ENCODE measurements at regions not wholly inside any gene's neighbourhood (a gene's known extent, or its start where the extent isn't known, plus 50 kb on each side); places are given as distances from the start of the nearest gene placed in this dataset.

DNA sequence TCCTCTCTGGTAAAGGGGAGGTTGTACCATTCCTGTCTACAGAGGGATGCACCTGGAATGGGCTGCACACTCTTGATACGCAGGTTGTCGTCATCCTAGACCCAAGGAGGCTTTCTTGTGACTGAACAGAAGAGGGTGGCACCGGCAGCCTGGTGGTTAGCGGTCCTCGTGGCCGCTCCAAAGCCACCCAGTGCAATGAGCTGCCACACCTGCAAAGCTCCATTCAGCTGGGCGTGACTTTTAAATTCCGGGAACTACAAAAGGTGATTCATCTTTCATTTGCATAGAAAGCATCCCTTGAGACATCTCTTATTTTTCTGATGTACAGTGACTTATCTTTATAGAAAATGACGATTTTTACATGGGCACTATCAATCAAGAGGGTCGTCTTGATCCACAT is 286.1 kb upstream of the IRX1 start:
- no peaks in the 10 kb centered on the region for H4K20me1 ChIP-seq (ENCODE audit: control insufficient read depth, extremely low read depth, insufficient read depth, low read length)
- no peaks in the 10 kb centered on the region for H3K9me3 ChIP-seq (ENCODE audit: control insufficient read depth, insufficient read depth, low read depth, low read length)
- H3K4me2 ChIP-seq (ENCODE audit: extremely low read depth, insufficient read depth, low read length) = no peak overlapping the region

DNA sequence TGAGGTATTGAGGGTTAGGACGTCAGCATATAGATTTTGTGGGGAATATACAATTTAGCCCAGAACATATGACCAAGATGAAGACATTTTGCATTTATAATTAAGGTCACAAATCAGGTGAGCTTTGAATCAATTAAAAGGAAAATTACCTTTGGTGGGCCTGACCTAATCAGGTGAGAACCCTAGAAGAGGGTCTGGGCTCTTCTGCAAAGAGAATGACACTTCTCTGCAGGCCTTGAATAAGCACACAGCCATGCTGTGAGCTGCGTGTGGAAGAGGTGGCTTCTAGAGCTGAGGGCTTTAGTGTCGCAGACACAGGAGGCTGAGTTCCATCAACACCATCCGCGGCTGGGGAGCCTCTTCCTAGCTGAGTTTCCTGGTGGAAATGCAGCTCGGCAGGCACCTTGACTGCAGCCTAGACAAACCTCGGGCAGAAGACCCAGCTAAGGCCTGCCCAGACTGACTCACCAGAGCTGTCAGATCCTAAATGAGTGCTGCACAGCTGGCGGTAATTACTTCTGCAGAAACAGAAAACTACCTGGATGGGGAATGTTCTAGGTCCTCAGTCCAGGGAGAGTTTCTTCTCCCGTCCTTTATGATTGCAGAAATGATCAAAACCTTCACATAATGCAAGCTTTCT is 287.5 kb upstream of the IRX1 start:
- Histone ChIP-seq H3K9me3 (ENCODE audit: control insufficient read depth, insufficient read depth, low read depth, low read length) (no peaks in the 10 kb centered on the region), H2AFZ (ENCODE audit: low read length) (no peak overlapping the region), H3K27me3 (ENCODE audit: control insufficient read depth, insufficient read depth, low read length) (no peaks in the 10 kb centered on the region), H3K4me1 (ENCODE audit: control insufficient read depth, extremely low read depth, insufficient read depth, low read length) (no peaks in the 10 kb centered on the region), H3K9ac (ENCODE audit: insufficient read depth, low read length) (no peak overlapping the region), H3K4me2 (ENCODE audit: extremely low read depth, insufficient read depth, low read length) (no peak overlapping the region), H4K20me1 (ENCODE audit: control insufficient read depth, extremely low read depth, insufficient read depth, low read length) (no peaks in the 10 kb centered on the region), H3K4me3 (replicated peaks in 1 of 4; ENCODE audit: control extremely low read depth in 1 of 4, insufficient read depth in 1 of 4, low read depth in 3 of 4, low read length in 4 of 4) (no peak overlapping the region), H3K36me3 (ENCODE audit: control insufficient read depth, insufficient read depth, low read length) (no peaks in the 10 kb centered on the region), H3K79me2 (ENCODE audit: control insufficient read depth, insufficient read depth, low read length) (no peaks in the 10 kb centered on the region), H3K27ac (ENCODE audit: insufficient read depth, low read length) (no peak overlapping the region)
- DNase-seq (ENCODE audit: low read depth in 2 of 2) = no peak
- TF ChIP-seq EZH2 (IDR thresholded peaks at IDR 0.05; ENCODE audit: low read length, missing control alignments) = no peak
- TF ChIP-seq, protein P1, sequence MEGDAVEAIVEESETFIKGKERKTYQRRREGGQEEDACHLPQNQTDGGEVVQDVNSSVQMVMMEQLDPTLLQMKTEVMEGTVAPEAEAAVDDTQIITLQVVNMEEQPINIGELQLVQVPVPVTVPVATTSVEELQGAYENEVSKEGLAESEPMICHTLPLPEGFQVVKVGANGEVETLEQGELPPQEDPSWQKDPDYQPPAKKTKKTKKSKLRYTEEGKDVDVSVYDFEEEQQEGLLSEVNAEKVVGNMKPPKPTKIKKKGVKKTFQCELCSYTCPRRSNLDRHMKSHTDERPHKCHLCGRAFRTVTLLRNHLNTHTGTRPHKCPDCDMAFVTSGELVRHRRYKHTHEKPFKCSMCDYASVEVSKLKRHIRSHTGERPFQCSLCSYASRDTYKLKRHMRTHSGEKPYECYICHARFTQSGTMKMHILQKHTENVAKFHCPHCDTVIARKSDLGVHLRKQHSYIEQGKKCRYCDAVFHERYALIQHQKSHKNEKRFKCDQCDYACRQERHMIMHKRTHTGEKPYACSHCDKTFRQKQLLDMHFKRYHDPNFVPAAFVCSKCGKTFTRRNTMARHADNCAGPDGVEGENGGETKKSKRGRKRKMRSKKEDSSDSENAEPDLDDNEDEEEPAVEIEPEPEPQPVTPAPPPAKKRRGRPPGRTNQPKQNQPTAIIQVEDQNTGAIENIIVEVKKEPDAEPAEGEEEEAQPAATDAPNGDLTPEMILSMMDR (conservative IDR thresholded peaks at IDR 0.05 in 1 of 2, IDR thresholded peaks at IDR 0.05 in 1 of 2; ENCODE audit: low read depth in 1 of 2, low read length in 2 of 2) = no peak

More for the DNA sequence above, 286.1 kb upstream of the IRX1 start:
- H3K4me1 ChIP-seq (ENCODE audit: control insufficient read depth, extremely low read depth, insufficient read depth, low read length) = no peaks in the 10 kb centered on the region
- H3K27me3 ChIP-seq (ENCODE audit: control insufficient read depth, insufficient read depth, low read length) = no peaks in the 10 kb centered on the region
- H2AFZ ChIP-seq (ENCODE audit: low read length) = no peak overlapping the region
- H3K36me3 ChIP-seq (ENCODE audit: control insufficient read depth, insufficient read depth, low read length) = no peaks in the 10 kb centered on the region
- H3K9ac ChIP-seq (ENCODE audit: insufficient read depth, low read length) = no peak overlapping the region
- no peaks in the 10 kb centered on the region for H3K79me2 ChIP-seq (ENCODE audit: control insufficient read depth, insufficient read depth, low read length)
- no peak for DNase-seq (ENCODE audit: low read depth in 2 of 2)
- no peak overlapping the region for H3K27ac ChIP-seq (ENCODE audit: insufficient read depth, low read length)
- no peak overlapping the region for H3K4me3 ChIP-seq (replicated peaks in 1 of 4; ENCODE audit: control extremely low read depth in 1 of 4, insufficient read depth in 1 of 4, low read depth in 3 of 4, low read length in 4 of 4)
- TF ChIP-seq, protein P1 (conservative IDR thresholded peaks at IDR 0.05 in 1 of 2, IDR thresholded peaks at IDR 0.05 in 1 of 2; ENCODE audit: low read depth in 1 of 2, low read length in 2 of 2) = no peak
- TF ChIP-seq EZH2 (IDR thresholded peaks at IDR 0.05; ENCODE audit: low read length, missing control alignments) = no peak

DNA sequence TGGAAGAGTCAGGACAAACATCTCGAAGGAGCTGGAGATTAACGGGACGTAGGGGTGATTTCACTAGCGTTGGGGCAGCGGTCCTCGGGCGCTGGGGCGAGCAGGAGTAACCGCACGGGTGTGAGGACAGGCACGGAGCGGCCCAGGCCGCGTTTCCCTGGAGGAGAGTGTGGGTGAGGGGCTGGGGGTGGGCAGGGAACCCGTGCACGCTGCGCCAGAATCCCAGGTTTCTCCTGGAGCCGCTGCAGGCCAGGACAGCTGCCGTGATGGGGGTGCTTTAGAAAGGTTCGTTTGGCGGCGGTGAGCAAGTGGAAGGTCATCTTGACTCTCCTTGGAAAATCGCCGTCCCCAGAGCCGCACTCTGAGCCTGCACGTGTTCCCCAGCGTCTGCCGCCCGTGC is 290.2 kb upstream of the IRX1 start:
- Histone ChIP-seq H3K9me3 (ENCODE audit: control insufficient read depth, insufficient read depth, low read depth, low read length) (no peaks in the 10 kb centered on the region), H3K4me2 (ENCODE audit: extremely low read depth, insufficient read depth, low read length) (no peak overlapping the region), H4K20me1 (ENCODE audit: control insufficient read depth, extremely low read depth, insufficient read depth, low read length) (no peaks in the 10 kb centered on the region), H3K9ac (ENCODE audit: insufficient read depth, low read length) (no peak overlapping the region), H3K4me3 (replicated peaks in 1 of 4; ENCODE audit: control extremely low read depth in 1 of 4, insufficient read depth in 1 of 4, low read depth in 3 of 4, low read length in 4 of 4) (no peak overlapping the region), H3K27ac (ENCODE audit: insufficient read depth, low read length) (no peak overlapping the region), H3K27me3 (ENCODE audit: control insufficient read depth, insufficient read depth, low read length) (no peaks in the 10 kb centered on the region), H3K79me2 (ENCODE audit: control insufficient read depth, insufficient read depth, low read length) (no peaks in the 10 kb centered on the region), H3K36me3 (ENCODE audit: control insufficient read depth, insufficient read depth, low read length) (no peaks in the 10 kb centered on the region), H3K4me1 (ENCODE audit: control insufficient read depth, extremely low read depth, insufficient read depth, low read length) (no peaks in the 10 kb centered on the region), H2AFZ (ENCODE audit: low read length) (no peak overlapping the region)
- DNase-seq (ENCODE audit: low read depth in 2 of 2) = no peak
- no peak for TF ChIP-seq EZH2 (IDR thresholded peaks at IDR 0.05; ENCODE audit: low read length, missing control alignments)
